ENCODE measurements at regions not wholly inside any gene's neighbourhood (a gene's known extent, or its start where the extent isn't known, plus 50 kb on each side); places are given as distances from the start of the nearest gene placed in this dataset.

DNA sequence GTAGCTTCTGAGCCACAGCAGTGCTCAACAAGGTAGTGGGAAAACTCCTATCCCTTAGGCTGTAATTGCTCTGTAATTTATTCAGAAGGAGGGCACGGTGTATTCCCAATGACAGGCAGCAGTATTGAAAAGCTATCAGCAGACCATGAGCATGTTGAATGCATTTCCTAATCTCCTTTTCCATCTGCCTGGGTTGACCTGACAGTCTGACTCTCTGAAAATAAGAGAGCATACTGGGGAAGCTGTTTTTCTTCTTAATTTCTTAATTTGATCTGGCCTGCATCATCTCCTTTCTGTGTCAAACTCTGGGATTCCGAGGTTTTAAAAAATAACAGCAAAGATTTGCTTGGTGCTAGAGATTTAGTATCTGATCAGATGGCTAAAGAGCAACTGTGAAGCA lies 88.1 kb upstream of the SLC35F3 start:
- TF ChIP-seq, protein P1, sequence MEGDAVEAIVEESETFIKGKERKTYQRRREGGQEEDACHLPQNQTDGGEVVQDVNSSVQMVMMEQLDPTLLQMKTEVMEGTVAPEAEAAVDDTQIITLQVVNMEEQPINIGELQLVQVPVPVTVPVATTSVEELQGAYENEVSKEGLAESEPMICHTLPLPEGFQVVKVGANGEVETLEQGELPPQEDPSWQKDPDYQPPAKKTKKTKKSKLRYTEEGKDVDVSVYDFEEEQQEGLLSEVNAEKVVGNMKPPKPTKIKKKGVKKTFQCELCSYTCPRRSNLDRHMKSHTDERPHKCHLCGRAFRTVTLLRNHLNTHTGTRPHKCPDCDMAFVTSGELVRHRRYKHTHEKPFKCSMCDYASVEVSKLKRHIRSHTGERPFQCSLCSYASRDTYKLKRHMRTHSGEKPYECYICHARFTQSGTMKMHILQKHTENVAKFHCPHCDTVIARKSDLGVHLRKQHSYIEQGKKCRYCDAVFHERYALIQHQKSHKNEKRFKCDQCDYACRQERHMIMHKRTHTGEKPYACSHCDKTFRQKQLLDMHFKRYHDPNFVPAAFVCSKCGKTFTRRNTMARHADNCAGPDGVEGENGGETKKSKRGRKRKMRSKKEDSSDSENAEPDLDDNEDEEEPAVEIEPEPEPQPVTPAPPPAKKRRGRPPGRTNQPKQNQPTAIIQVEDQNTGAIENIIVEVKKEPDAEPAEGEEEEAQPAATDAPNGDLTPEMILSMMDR (IDR thresholded peaks at IDR 0.05; ENCODE audit: borderline replicate concordance, extremely low read depth, low read length, poor library complexity, severe bottlenecking) = no peak
- TF ChIP-seq EZH2 (IDR thresholded peaks at IDR 0.05; ENCODE audit: borderline replicate concordance, low read depth, low read length, severe bottlenecking) = no peak
